Kidney epithelial cell (primary cell): ENCODE measurements at regions not wholly inside any gene's neighbourhood (a gene's known extent, or its start where the extent isn't known, plus 50 kb on each side); places are given as distances from the start of the nearest gene placed in this dataset.

ENCODE experiments used
- DNase-seq: peaks from one replicate; pipeline ENCODE4 v3.0.0-alpha.2; 2010; ENCODE audit warnings: low read depth
- H3K27me3 ChIP-seq: 2 replicates; pipeline ENCODE4 v1.6.0; 2011; ENCODE audit warnings: low read length; ENCODE audit not compliant: control insufficient read depth, insufficient read depth
- H3K36me3 ChIP-seq: 2 replicates; pipeline ENCODE4 v1.5.1; 2011; ENCODE audit warnings: low read length; ENCODE audit not compliant: control insufficient read depth, insufficient read depth
- H3K4me3 ChIP-seq: 2 replicates; pipeline ENCODE4 v1.5.1; 2011; ENCODE audit warnings: low read depth, mild to moderate bottlenecking, control low read depth, low read length
- TF ChIP-seq, protein P1 (sequence below): IDR thresholded peaks from 2 replicates; pipeline ENCODE4 v1.5.1; 2011; ENCODE audit warnings: mild to moderate bottlenecking, moderate library complexity, low read length, control low read depth, inconsistent platforms; ENCODE audit not compliant: insufficient read depth, poor library complexity, severe bottlenecking

DNA sequence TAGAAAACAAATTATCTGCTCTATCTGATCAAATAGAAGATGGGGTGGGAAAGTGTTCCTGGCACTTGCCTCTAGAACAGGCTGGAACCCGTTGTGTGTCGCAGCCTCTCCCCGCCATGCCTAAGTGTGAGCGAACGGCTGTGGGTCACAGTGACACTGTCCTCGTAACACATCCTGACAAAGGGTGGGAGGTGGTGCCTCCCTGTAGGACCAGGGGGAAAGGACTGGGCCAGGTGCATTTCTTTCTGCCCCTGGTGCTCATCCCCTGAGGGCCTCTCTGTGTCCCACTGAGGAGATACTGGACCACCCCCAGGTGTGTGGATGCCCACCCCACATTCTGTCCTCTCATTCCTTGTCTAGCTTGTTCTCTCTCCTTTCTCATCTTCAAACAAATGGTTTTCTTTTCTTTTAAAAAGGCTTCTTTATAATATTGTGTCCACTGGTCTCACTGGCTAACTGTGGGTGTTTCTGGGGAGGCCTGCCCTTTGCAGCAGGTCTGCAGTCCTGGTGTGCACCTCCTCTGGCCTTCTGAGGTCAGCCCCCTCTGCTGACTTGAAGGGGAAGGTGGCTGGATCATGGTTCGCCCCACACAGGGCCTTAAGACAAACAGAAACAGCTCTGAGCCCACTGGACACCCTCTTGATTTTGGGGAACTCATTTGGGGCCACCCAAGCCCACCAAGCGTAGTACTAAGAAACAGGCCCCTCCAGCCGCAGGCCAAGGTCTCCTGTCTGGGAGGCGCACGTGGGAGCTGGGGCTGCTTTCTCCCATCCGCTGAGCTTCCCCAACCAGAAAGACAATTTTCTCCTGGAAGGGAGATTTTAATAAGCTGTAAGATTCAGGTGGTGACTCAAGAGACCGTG lies 152.5 kb upstream of the SOX1 start:
- H3K36me3 ChIP-seq: no peaks in the 10 kb centered on the region
- no peaks in the 10 kb centered on the region for H3K27me3 ChIP-seq
- no peak overlapping the region for H3K4me3 ChIP-seq
- no peak for DNase-seq
- TF ChIP-seq, protein P1, sequence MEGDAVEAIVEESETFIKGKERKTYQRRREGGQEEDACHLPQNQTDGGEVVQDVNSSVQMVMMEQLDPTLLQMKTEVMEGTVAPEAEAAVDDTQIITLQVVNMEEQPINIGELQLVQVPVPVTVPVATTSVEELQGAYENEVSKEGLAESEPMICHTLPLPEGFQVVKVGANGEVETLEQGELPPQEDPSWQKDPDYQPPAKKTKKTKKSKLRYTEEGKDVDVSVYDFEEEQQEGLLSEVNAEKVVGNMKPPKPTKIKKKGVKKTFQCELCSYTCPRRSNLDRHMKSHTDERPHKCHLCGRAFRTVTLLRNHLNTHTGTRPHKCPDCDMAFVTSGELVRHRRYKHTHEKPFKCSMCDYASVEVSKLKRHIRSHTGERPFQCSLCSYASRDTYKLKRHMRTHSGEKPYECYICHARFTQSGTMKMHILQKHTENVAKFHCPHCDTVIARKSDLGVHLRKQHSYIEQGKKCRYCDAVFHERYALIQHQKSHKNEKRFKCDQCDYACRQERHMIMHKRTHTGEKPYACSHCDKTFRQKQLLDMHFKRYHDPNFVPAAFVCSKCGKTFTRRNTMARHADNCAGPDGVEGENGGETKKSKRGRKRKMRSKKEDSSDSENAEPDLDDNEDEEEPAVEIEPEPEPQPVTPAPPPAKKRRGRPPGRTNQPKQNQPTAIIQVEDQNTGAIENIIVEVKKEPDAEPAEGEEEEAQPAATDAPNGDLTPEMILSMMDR: no peak

DNA sequence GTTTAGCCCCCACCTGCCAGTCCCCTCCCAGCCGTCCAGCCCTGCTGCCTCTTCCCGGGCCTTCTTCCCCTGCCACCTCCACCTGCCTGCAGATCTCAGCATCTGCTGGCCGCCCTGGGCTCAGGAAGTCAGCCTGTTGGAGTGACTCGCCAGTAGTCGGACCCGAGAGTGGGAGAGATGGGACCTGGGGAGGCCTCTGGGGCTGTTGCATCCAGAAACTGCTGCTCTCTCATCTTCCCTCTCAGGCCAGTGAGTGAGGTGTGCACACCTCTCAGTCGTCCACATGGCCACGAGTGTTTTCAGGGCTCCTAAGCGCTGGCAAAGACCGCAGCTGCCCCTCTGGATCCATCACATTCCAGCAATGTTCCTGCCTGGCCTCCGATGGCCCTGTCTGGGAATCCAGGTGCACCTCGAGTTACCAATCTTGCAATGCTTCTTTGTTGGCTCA lies 151.8 kb upstream of the SOX1 start:
- no peaks in the 10 kb centered on the region for H3K27me3 ChIP-seq
- TF ChIP-seq, protein P1: no peak
- H3K4me3 ChIP-seq: no peak overlapping the region
- H3K36me3 ChIP-seq: no peaks in the 10 kb centered on the region
- no peak for DNase-seq

DNA sequence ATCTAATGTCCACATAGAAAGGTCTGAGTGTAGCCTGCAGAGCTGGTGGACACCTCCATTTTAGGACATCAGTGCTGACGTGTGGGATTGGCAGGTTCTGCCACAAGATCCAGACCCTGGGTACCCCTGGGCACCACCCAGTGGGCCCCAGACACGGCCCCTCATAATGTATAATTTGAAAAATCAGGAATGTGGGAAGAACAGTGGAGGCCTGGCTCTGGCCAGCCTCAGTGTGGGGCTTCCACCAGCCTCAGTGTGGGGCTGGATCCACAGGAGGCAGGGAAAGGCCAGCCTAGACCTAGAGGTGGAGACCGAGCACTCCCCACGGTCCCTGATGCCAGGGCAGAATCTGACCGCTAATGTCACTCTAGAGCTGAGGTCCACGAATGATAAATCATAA lies 150.7 kb upstream of the SOX1 start:
- no peak for DNase-seq
- TF ChIP-seq, protein P1: no peak
- Histone ChIP-seq H3K27me3 (no peaks in the 10 kb centered on the region), H3K4me3 (no peak overlapping the region), H3K36me3 (no peaks in the 10 kb centered on the region)

DNA sequence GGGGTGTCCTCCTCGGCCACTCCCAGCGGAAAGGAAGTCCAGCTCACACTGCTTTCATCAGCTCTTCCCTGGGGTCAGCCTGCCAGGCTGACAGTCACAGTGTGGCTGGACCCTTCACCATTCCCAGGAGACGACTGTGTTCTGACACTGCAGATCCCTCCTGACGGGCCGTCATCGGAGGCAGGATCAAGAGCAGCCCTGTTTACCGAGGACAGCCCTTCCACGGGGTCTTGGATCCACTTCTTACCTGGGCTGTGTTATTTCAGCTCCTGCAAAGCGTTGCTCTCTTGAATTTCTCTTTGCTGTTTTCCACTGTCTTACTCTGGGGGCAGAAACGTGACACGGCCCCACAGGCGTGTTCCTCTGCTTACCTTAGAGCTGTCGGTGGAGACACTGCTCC lies 149.9 kb upstream of the SOX1 start:
- no peaks in the 10 kb centered on the region for H3K27me3 ChIP-seq
- TF ChIP-seq, protein P1: no peak
- DNase-seq: no peak

DNA sequence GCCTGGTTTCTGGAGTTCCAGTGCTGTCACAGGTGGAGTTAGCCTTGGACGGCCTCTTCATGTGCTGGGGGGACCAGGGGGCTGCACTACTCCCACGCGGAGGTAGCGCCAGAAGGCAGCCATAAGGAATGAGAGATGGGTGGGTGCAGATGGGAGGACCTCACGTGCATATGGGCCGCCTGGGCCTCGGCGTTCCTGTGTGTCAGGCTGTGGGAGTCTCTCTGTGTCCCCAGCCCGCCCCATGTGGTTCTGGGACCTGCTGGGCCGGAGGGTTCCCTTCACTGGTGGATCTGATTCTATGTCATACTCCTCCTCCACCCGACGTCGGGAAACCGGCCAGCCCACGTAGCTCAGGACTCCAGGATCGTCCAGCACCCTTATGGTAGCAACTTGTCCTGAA lies 149.0 kb upstream of the SOX1 start:
- Histone ChIP-seq H3K4me3 (no peak overlapping the region), H3K36me3 (no peaks in the 10 kb centered on the region), H3K27me3 (no peaks in the 10 kb centered on the region)
- TF ChIP-seq, protein P1: no peak
- no peak for DNase-seq

More for the DNA sequence above, 149.9 kb upstream of the SOX1 start:
- H3K36me3 ChIP-seq: no peaks in the 10 kb centered on the region
- no peak overlapping the region for H3K4me3 ChIP-seq

DNA sequence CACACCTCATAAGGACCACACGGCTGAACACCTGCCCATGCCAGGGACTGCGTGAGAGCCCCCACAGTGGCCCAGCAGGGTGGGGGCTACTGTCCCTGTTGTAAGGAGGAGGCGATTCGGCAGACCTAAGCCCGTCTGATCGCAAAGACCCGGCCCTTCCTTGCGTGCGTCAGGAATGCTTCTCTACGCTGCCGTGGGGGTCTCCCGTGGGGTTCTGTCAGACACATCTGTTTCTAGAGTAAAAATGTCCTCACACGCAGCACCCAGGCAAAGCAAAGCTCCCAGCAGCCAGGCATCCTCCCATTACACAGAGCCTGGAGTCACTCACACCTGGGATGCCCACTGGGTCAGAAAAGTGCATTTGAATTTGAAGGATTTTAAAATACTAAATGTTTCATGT lies 147.7 kb upstream of the SOX1 start:
- H3K4me3 ChIP-seq: no peak overlapping the region
- no peaks in the 10 kb centered on the region for H3K36me3 ChIP-seq
- H3K27me3 ChIP-seq: no peaks in the 10 kb centered on the region
- TF ChIP-seq, protein P1: no peak
- DNase-seq: no peak
